GM20000 (cell line): ENCODE measurements at regions not wholly inside any gene's neighbourhood (a gene's known extent, or its start where the extent isn't known, plus 50 kb on each side); places are given as distances from the start of the nearest gene placed in this dataset.

Experiments
- DNase-seq: peaks from one replicate; pipeline ENCODE4 v3.0.0; 2012; ENCODE audit warnings: low spot score
- CTCF ChIP-seq: IDR thresholded peaks from 2 replicates; pipeline ENCODE4 v1.5.1; 2012; ENCODE audit warnings: mild to moderate bottlenecking, control low read depth; ENCODE audit errors: extremely low read depth, missing control alignments

- no peak for DNase-seq
- TF ChIP-seq CTCF: no peak
Measured at GRCh38 chr12:46492471-46493085, 120.0 kb upstream of the SLC38A2 start.

- DNase-seq: no peak
- no peak for TF ChIP-seq CTCF
Measured at GRCh38 chr12:46491548-46491947, 119.0 kb upstream of the SLC38A2 start.

- no peak for TF ChIP-seq CTCF
- no peak for DNase-seq
Measured at GRCh38 chr12:46490635-46491034, 118.1 kb upstream of the SLC38A2 start.

GRCh38 chr12:46489951-46490388 lies 117.4 kb upstream of the SLC38A2 start:
- no peak for TF ChIP-seq CTCF
- no peak for DNase-seq

- TF ChIP-seq CTCF: no peak
Measured at GRCh38 chr12:46487567-46488131, 115.1 kb upstream of the SLC38A2 start.

GRCh38 chr12:46486588-46486987 lies 114.0 kb upstream of the SLC38A2 start:
- DNase-seq: no peak
- TF ChIP-seq CTCF: no peak

More at GRCh38 chr12:46487567-46488131, 115.1 kb upstream of the SLC38A2 start:
- no peak for DNase-seq

GRCh38 chr12:46485853-46486252 lies 113.3 kb upstream of the SLC38A2 start:
- TF ChIP-seq CTCF: no peak
- DNase-seq: no peak
